OCI-LY3 (cell line): ENCODE measurements at regions not wholly inside any gene's neighbourhood (a gene's known extent, or its start where the extent isn't known, plus 50 kb on each side); places are given as distances from the start of the nearest gene placed in this dataset.

ENCODE experiments used
- EZH2phosphoT487 ChIP-seq: fragments of 200-600 bp; shearing (Covaris generic); IDR thresholded peaks from 2 replicates; pipeline ENCODE4 v1.6.1; 2018; ENCODE audit warnings: antibody characterized with exemption, mixed run types, low read depth
- TF ChIP-seq, protein P1 (sequence below): fragments of 200-600, 300-600 bp; sonication (generic); IDR thresholded peaks from 2 replicates; pipeline ENCODE4 v1.5.1; 2014; ENCODE audit warnings: antibody characterized with exemption, low read length, low read depth

DNA sequence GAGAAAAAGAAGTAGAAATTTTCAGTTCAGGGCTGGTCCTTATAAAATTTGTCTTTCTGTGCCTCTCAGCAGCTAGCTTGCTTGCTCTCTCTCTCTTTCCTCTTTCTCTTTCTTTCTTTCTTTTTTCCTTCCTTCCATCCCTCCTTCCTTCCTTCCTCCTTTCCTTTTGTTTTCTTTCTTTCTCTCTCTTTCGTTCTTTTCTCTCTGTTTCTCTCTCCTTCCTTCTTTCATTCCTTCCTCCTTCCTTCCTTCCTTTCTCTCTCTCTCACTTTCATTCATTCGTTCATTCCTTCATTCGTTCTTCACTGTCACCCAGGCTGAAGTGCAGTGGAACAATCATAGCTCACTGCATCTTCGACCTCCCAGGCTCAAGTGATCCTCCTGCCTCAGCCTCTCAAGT is 69.3 kb upstream of the CPOX start:
- TF ChIP-seq, protein P1, sequence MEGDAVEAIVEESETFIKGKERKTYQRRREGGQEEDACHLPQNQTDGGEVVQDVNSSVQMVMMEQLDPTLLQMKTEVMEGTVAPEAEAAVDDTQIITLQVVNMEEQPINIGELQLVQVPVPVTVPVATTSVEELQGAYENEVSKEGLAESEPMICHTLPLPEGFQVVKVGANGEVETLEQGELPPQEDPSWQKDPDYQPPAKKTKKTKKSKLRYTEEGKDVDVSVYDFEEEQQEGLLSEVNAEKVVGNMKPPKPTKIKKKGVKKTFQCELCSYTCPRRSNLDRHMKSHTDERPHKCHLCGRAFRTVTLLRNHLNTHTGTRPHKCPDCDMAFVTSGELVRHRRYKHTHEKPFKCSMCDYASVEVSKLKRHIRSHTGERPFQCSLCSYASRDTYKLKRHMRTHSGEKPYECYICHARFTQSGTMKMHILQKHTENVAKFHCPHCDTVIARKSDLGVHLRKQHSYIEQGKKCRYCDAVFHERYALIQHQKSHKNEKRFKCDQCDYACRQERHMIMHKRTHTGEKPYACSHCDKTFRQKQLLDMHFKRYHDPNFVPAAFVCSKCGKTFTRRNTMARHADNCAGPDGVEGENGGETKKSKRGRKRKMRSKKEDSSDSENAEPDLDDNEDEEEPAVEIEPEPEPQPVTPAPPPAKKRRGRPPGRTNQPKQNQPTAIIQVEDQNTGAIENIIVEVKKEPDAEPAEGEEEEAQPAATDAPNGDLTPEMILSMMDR, result no peak
- TF ChIP-seq EZH2phosphoT487, result no peak
